OCI-M1 (cell line): ENCODE measurements at regions not wholly inside any gene's neighbourhood (a gene's known extent, or its start where the extent isn't known, plus 50 kb on each side); places are given as distances from the start of the nearest gene placed in this dataset.
"Not testable (repeated sequence)": the region's sequence is repeated elsewhere in the genome, so short reads cannot be mapped to it uniquely, and the experiment has no call there.

ENCODE experiments used
- DNase-seq: peaks from one replicate; lab custom pipeline; 2025; lab: John Stamatoyannopoulos, UW

GRCh38 chr2:184993746-184994145 lies 395.4 kb downstream of the ZNF804A start:
- no peak for DNase-seq

- no peak for DNase-seq
These were observed 408.2 kb downstream of the ZNF804A start for GRCh38 chr2:185006481-185006880.

- DNase-seq: peak; percentile 22
These were observed 414.3 kb downstream of the ZNF804A start for GRCh38 chr2:185012643-185013042.

GRCh38 chr2:185014076-185014475 lies 415.7 kb downstream of the ZNF804A start:
- no peak for DNase-seq

GRCh38 chr2:185025891-185026290 lies 427.6 kb downstream of the ZNF804A start:
- not testable (repeated sequence) for DNase-seq

- DNase-seq: no peak
These were observed 437.6 kb downstream of the ZNF804A start for GRCh38 chr2:185035906-185036305.

- DNase-seq: no peak
These were observed 446.1 kb downstream of the ZNF804A start for GRCh38 chr2:185044323-185044874.

- DNase-seq: no peak
These were observed 452.5 kb downstream of the ZNF804A start for GRCh38 chr2:185050804-185051203.

GRCh38 chr2:185063761-185064160 lies 465.4 kb downstream of the ZNF804A start:
- DNase-seq: no peak

GRCh38 chr2:185066128-185066527 lies 467.8 kb downstream of the ZNF804A start:
- DNase-seq: no peak

- DNase-seq: no peak
These were observed 470.8 kb downstream of the ZNF804A start for GRCh38 chr2:185069107-185069506.

GRCh38 chr2:185074156-185074555 lies 475.8 kb downstream of the ZNF804A start:
- no peak for DNase-seq

- no peak for DNase-seq
These were observed 484.4 kb downstream of the ZNF804A start for GRCh38 chr2:185082749-185083148.

GRCh38 chr2:185108588-185108987 lies 510.3 kb downstream of the ZNF804A start:
- DNase-seq: no peak

GRCh38 chr2:185127412-185127811 lies 529.1 kb downstream of the ZNF804A start:
- DNase-seq: no peak

GRCh38 chr2:185128346-185128745 lies 530.0 kb downstream of the ZNF804A start:
- DNase-seq: no peak

- no peak for DNase-seq
These were observed 530.7 kb downstream of the ZNF804A start for GRCh38 chr2:185128996-185129395.

- DNase-seq: no peak
These were observed 532.4 kb downstream of the ZNF804A start for GRCh38 chr2:185130685-185131084.

- DNase-seq: no peak
These were observed 534.2 kb downstream of the ZNF804A start for GRCh38 chr2:185132501-185133041.

- DNase-seq: no peak
These were observed 539.4 kb downstream of the ZNF804A start for GRCh38 chr2:185137700-185138099.

- DNase-seq: no peak
These were observed 544.3 kb downstream of the ZNF804A start for GRCh38 chr2:185142677-185143076.

- no peak for DNase-seq
These were observed 546.0 kb downstream of the ZNF804A start for GRCh38 chr2:185144159-185144919.

- DNase-seq: no peak
These were observed 547.2 kb downstream of the ZNF804A start for GRCh38 chr2:185145316-185146121.
